ENCODE measurements at regions not wholly inside any gene's neighbourhood (a gene's known extent, or its start where the extent isn't known, plus 50 kb on each side); places are given as distances from the start of the nearest gene placed in this dataset.
"Not testable (repeated sequence)": the region's sequence is repeated elsewhere in the genome, so short reads cannot be mapped to it uniquely, and the experiment has no call there.

DNA sequence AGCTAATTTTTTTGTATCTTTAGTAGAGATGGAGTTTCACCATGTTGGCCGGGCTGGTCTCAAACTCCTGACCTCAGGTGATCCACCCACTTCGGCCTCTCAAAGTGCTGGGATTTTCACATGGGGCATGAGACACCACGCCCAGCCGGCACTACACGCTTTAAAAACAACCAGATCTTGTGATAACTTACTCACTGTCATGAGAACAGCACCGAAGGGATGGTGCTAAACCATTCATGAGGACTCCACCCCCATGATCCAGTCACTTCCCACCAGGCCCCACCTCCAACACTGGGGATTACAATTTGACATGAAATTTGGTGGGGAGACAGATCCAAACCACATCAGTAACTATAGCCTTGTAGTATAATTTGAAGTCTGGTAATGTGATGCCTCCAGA is 67.4 kb upstream of the ZNF169 start:
- DNase-seq (ENCODE audit: low spot score), result not testable (repeated sequence)

DNA sequence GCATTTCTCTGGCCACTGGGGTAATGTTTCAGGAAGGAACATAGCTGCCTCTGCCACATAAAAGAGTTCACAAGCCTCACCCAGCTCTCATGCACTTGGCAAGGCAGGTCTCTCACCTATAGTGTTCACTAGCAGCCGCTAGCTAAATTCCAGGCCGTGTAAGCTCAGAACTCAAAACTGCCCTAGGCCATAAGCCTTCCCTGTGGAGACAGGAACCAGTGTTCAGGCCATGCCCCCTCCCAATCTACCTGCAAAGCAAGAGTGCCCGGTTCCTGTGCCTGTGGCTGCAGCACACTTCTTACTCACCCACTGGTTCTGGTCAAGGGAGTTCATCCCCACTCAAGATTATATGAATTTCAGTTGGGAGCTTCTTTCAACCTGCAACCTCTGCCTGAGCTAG is 60.7 kb upstream of the ZNF169 start:
- no peak for DNase-seq (ENCODE audit: low spot score)

DNA sequence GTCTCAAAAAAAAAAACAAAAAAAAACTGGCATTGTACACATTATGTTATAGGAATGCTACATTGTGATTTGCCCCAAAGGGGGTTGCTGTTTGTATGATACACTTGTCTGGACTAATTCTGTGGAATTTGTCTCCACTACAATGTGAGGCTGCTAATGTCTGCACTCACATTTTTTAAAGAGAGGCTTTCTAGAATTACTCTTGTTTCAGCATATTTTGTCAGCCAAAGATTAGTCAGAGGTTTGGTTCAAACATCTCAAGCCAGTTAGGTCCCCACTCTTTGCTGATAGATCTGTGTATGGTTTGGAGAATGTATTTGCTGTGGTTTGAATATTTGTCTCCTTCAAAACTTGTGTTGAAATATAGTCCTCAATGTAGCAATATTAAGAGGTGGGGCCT is 59.3 kb upstream of the ZNF169 start:
- no peak for DNase-seq (ENCODE audit: low spot score)

DNA sequence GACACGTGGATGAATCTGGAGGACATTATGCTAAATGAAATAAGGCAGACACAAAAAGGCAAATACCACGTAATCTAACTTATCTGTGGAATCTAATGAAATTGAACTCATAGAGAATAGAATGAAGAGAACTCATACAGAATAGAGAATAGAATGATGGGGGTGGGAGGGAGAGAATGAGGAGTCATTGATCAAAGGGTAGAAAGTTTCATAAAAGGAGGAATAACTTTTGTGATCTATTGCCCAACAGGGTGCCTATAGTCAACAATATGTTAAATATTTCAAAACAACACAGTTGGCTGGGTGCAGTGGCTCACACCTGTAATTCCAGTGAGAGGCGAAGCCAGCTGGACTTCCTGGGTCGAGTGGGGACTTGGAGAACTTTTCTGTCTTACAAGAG is 54.9 kb upstream of the ZNF169 start:
- DNase-seq (ENCODE audit: low spot score), result no peak

DNA sequence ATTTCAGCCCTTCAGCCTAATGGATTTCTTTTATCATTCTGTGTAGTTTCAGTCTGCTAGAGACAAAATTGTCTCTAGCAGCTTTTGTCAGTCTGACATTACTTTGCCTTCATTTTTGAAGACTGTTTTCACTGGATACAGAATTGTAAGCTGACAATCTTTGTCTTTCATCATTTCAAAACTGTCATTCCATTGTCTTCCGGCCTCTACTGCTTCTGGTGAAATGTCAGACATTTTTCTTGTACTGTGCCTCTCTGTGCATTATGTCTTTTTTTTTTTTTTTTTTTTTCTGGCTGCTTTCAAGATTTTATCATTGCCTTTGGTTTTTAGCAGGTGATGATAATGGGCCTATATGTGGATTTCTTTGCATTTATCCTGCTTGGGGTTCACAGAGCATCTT is 51.3 kb upstream of the ZNF169 start:
- DNase-seq (ENCODE audit: low spot score), result no peak

All from Ammon's horn (tissue), 1 donor.